ENCODE measurements at regions not wholly inside any gene's neighbourhood (a gene's known extent, or its start where the extent isn't known, plus 50 kb on each side); places are given as distances from the start of the nearest gene placed in this dataset.
"Not testable (repeated sequence)": the region's sequence is repeated elsewhere in the genome, so short reads cannot be mapped to it uniquely, and the experiment has no call there.

- Histone ChIP-seq H3K4me1 (ENCODE audit: control insufficient read depth in 5 of 5, insufficient read depth in 5 of 5, low read length in 5 of 5) (no peaks in the 10 kb centered on the region), H3K9ac (ENCODE audit: insufficient read depth in 1 of 2, low read length in 2 of 2) (no peak overlapping the region), H3K27ac (ENCODE audit: low read depth in 1 of 2, low read length in 1 of 2) (no peak overlapping the region), H3K27me3 (ENCODE audit: control insufficient read depth in 3 of 3, insufficient read depth in 3 of 3, low read length in 2 of 3) (no peaks in the 10 kb centered on the region), H3K9me3 (ENCODE audit: control insufficient read depth in 4 of 4, insufficient read depth in 3 of 4, low read length in 3 of 4) (no peaks in the 10 kb centered on the region), H3K4me3 (no peak overlapping the region), H3K36me3 (ENCODE audit: control insufficient read depth in 4 of 4, insufficient read depth in 4 of 4, low read length in 4 of 4) (no peaks in the 10 kb centered on the region)
- no peak for DNase-seq
- TF ChIP-seq CTCF (IDR thresholded peaks at IDR 0.05; ENCODE audit: control extremely low read depth, extremely low read depth), result no peak
- ATAC-seq (ENCODE audit: insufficient read depth, low FRiP score), result no peak
- 90 to 93% methylated on average over 2 of the region's 2 CpGs for WGBS, 2 donors
Observed at GRCh38 chr5:104325356-104325755, 762.8 kb upstream of the NUDT12 start.

- not testable (repeated sequence) for H3K4me1 ChIP-seq (ENCODE audit: control insufficient read depth in 5 of 5, insufficient read depth in 5 of 5, low read length in 5 of 5); ATAC-seq (ENCODE audit: insufficient read depth, low FRiP score); DNase-seq; H3K27me3 ChIP-seq (ENCODE audit: control insufficient read depth in 3 of 3, insufficient read depth in 3 of 3, low read length in 2 of 3); H3K9ac ChIP-seq (ENCODE audit: insufficient read depth in 1 of 2, low read length in 2 of 2); H3K4me3 ChIP-seq; H3K27ac ChIP-seq (ENCODE audit: low read depth in 1 of 2, low read length in 1 of 2); H3K36me3 ChIP-seq (ENCODE audit: control insufficient read depth in 4 of 4, insufficient read depth in 4 of 4, low read length in 4 of 4); H3K9me3 ChIP-seq (ENCODE audit: control insufficient read depth in 4 of 4, insufficient read depth in 3 of 4, low read length in 3 of 4)
Observed at GRCh38 chr5:104316676-104317075, 754.1 kb upstream of the NUDT12 start.

- ATAC-seq (ENCODE audit: insufficient read depth, low FRiP score), result no peak
- Histone ChIP-seq H3K9ac (ENCODE audit: insufficient read depth in 1 of 2, low read length in 2 of 2) (no peak overlapping the region), H3K9me3 (ENCODE audit: control insufficient read depth in 4 of 4, insufficient read depth in 3 of 4, low read length in 3 of 4) (peaks cover 0 to 4% (median under 1%) of the 10 kb centered on the region in 4 donors), H3K4me1 (ENCODE audit: control insufficient read depth in 5 of 5, insufficient read depth in 5 of 5, low read length in 5 of 5) (no peaks in the 10 kb centered on the region), H3K27ac (ENCODE audit: low read depth in 1 of 2, low read length in 1 of 2) (no peak overlapping the region), H3K36me3 (ENCODE audit: control insufficient read depth in 4 of 4, insufficient read depth in 4 of 4, low read length in 4 of 4) (no peaks in the 10 kb centered on the region), H3K27me3 (ENCODE audit: control insufficient read depth in 3 of 3, insufficient read depth in 3 of 3, low read length in 2 of 3) (no peaks in the 10 kb centered on the region), H3K4me3 (no peak overlapping the region)
- TF ChIP-seq CTCF (IDR thresholded peaks at IDR 0.05; ENCODE audit: control extremely low read depth, extremely low read depth), result no peak
- no peak for DNase-seq
- 49 to 50% methylated on average over 1 of the region's 1 CpG for WGBS, 2 donors
Observed at GRCh38 chr5:104312481-104312880, 749.9 kb upstream of the NUDT12 start.

- Histone ChIP-seq H3K9me3 (ENCODE audit: control insufficient read depth in 4 of 4, insufficient read depth in 3 of 4, low read length in 3 of 4) (no peaks in the 10 kb centered on the region), H3K27ac (ENCODE audit: low read depth in 1 of 2, low read length in 1 of 2) (no peak overlapping the region), H3K9ac (ENCODE audit: insufficient read depth in 1 of 2, low read length in 2 of 2) (no peak overlapping the region), H3K27me3 (ENCODE audit: control insufficient read depth in 3 of 3, insufficient read depth in 3 of 3, low read length in 2 of 3) (no peaks in the 10 kb centered on the region), H3K36me3 (ENCODE audit: control insufficient read depth in 4 of 4, insufficient read depth in 4 of 4, low read length in 4 of 4) (no peaks in the 10 kb centered on the region), H3K4me3 (no peak overlapping the region), H3K4me1 (ENCODE audit: control insufficient read depth in 5 of 5, insufficient read depth in 5 of 5, low read length in 5 of 5) (no peaks in the 10 kb centered on the region)
- DNase-seq (no peak), ATAC-seq (ENCODE audit: insufficient read depth, low FRiP score) (no peak)
- no peak for TF ChIP-seq CTCF (IDR thresholded peaks at IDR 0.05; ENCODE audit: control extremely low read depth, extremely low read depth)
- 63 to 72% methylated on average over 1 of the region's 1 CpG for WGBS, 2 donors
Observed at GRCh38 chr5:104305602-104306001, 743.0 kb upstream of the NUDT12 start.
